Type B pancreatic cell (in vitro differentiated cells): ENCODE measurements at regions not wholly inside any gene's neighbourhood (a gene's known extent, or its start where the extent isn't known, plus 50 kb on each side); places are given as distances from the start of the nearest gene placed in this dataset.

Experiments used
- DNase-seq: peaks from one replicate; pipeline ENCODE4 v3.0.0; 2021; ENCODE audit warnings: mixed read lengths; ENCODE audit not compliant: unreplicated experiment; ENCODE audit errors: extremely low spot score
- H3K27ac Mint-ChIP-seq: 2 replicates; pipeline ENCODE4 v1.8.0; 2021; ENCODE audit warnings: mild to moderate bottlenecking, mixed read lengths
- H3K27me3 Mint-ChIP-seq: 2 replicates; pipeline ENCODE4 v1.8.0; 2021; ENCODE audit warnings: mixed read lengths
- H3K36me3 Mint-ChIP-seq: 2 replicates; pipeline ENCODE4 v1.8.0; 2021; ENCODE audit warnings: mixed read lengths
- H3K4me1 Mint-ChIP-seq: one replicate; pipeline ENCODE4 v1.8.0; 2021; ENCODE audit warnings: mixed read lengths; ENCODE audit not compliant: unreplicated experiment
- H3K4me3 Mint-ChIP-seq: 2 replicates; pipeline ENCODE4 v1.8.0; 2021; ENCODE audit warnings: mild to moderate bottlenecking, mixed read lengths
- H3K9me3 Mint-ChIP-seq: 2 replicates; pipeline ENCODE4 v1.8.0; 2021; ENCODE audit warnings: mixed read lengths
- CTCF ChIP-seq: fragments of 200-600 bp; sonication (generic); conservative IDR thresholded peaks from 2 replicates; pipeline ENCODE4 v1.5.0; 2021; ENCODE audit warnings: antibody characterized with exemption, mild to moderate bottlenecking

GRCh38 chr3:3552761-3553160 lies 246.5 kb upstream of the LRRN1 start:
- no peak overlapping the region for H3K27ac Mint-ChIP-seq
- DNase-seq = no peak
- H3K27me3 Mint-ChIP-seq = no peaks in the 10 kb centered on the region
- no peak for TF ChIP-seq CTCF
- no peaks in the 10 kb centered on the region for H3K36me3 Mint-ChIP-seq
- H3K4me1 Mint-ChIP-seq = no peaks in the 10 kb centered on the region
- peaks cover 13% of the 10 kb centered on the region for H3K9me3 Mint-ChIP-seq
- no peak overlapping the region for H3K4me3 Mint-ChIP-seq

- no peaks in the 10 kb centered on the region for H3K36me3 Mint-ChIP-seq
- no peaks in the 10 kb centered on the region for H3K27me3 Mint-ChIP-seq
- no peak for DNase-seq
- H3K4me3 Mint-ChIP-seq = no peak overlapping the region
- H3K27ac Mint-ChIP-seq = no peak overlapping the region
- H3K9me3 Mint-ChIP-seq = peaks cover 9% of the 10 kb centered on the region
- no peaks in the 10 kb centered on the region for H3K4me1 Mint-ChIP-seq
- no peak for TF ChIP-seq CTCF
Measured at GRCh38 chr3:3551981-3552380, 247.2 kb upstream of the LRRN1 start.

- Mint-ChIP-seq H3K4me1 (no peaks in the 10 kb centered on the region), H3K4me3 (no peak overlapping the region), H3K36me3 (peaks cover 4% of the 10 kb centered on the region), H3K27ac (no peak overlapping the region), H3K9me3 (peaks cover 4% of the 10 kb centered on the region), H3K27me3 (no peaks in the 10 kb centered on the region)
- no peak for TF ChIP-seq CTCF
- DNase-seq = no peak
Measured at GRCh38 chr3:3545360-3545759, 253.9 kb upstream of the LRRN1 start.

- Mint-ChIP-seq H3K4me1 (no peaks in the 10 kb centered on the region), H3K27ac (no peak overlapping the region), H3K4me3 (no peak overlapping the region), H3K27me3 (peaks cover 4% of the 10 kb centered on the region), H3K36me3 (no peaks in the 10 kb centered on the region), H3K9me3 (no peaks in the 10 kb centered on the region)
- DNase-seq = no peak
- TF ChIP-seq CTCF = no peak
Measured at GRCh38 chr3:3538451-3538850, 260.8 kb upstream of the LRRN1 start.

GRCh38 chr3:3532508-3532907 lies 266.7 kb upstream of the LRRN1 start:
- H3K27ac Mint-ChIP-seq = no peak overlapping the region

More at GRCh38 chr3:3532508-3532907, 266.7 kb upstream of the LRRN1 start:
- no peaks in the 10 kb centered on the region for H3K9me3 Mint-ChIP-seq
- H3K27me3 Mint-ChIP-seq = peaks cover 4% of the 10 kb centered on the region
- no peak overlapping the region for H3K4me3 Mint-ChIP-seq
- TF ChIP-seq CTCF = no peak
- no peaks in the 10 kb centered on the region for H3K4me1 Mint-ChIP-seq
- no peaks in the 10 kb centered on the region for H3K36me3 Mint-ChIP-seq
- no peak for DNase-seq
